Common myeloid progenitor, CD34-positive (primary cell): ENCODE measurements at regions not wholly inside any gene's neighbourhood (a gene's known extent, or its start where the extent isn't known, plus 50 kb on each side); places are given as distances from the start of the nearest gene placed in this dataset.

Source experiments
- CTCF ChIA-PET: fragments of 350-600 bp; sonication (Branson Sonifier 250); formaldehyde crosslinking; loops from one replicate; lab custom pipeline; 2021; ENCODE audit warnings: antibody characterized with exemption; lab: Charles Lee
- POLR2A ChIA-PET: fragments of 350-600 bp; sonication (Branson Sonifier 250); formaldehyde crosslinking; loops from one replicate; lab custom pipeline; 2021; ENCODE audit warnings: antibody characterized with exemption; lab: Charles Lee
- DNase-seq, 3 donors: peaks; one replicate each; pipeline versions ENCODE4 v3.0.0 to v3.0.0-alpha.2; 2013
- H3K27ac ChIP-seq, 2 experiments: 1 replicate in 1 of 2; 2 replicates in 1 of 2; pipeline ENCODE4 v1.7.0; 2013; ENCODE audit warnings: inconsistent platforms in 2 of 2, low read length in 2 of 2, mild to moderate bottlenecking in 2 of 2, low read depth in 1 of 2, moderate library complexity in 1 of 2; ENCODE audit not compliant: severe bottlenecking in 2 of 2, insufficient read depth in 1 of 2, poor library complexity in 1 of 2
- H3K27me3 ChIP-seq, 5 experiments: replicated peaks in 2 of 5; 1 replicate in 3 of 5; 2 replicates in 2 of 5; pipeline versions ENCODE4 v1.6.1 to v1.7.0; 2013; ENCODE audit warnings: low read length in 4 of 5, mild to moderate bottlenecking in 2 of 5, moderate library complexity in 2 of 5, inconsistent platforms in 1 of 5; ENCODE audit not compliant: insufficient read depth in 5 of 5, control insufficient read depth in 4 of 5
- H3K36me3 ChIP-seq, 4 experiments: 1 replicate in 2 of 4; 2 replicates in 2 of 4; pipeline versions ENCODE4 v1.6.1 to v1.7.0; 2013; ENCODE audit warnings: low read length in 3 of 4, control low read depth in 1 of 4, mild to moderate bottlenecking in 1 of 4; ENCODE audit not compliant: control insufficient read depth in 4 of 4, insufficient read depth in 4 of 4
- H3K4me1 ChIP-seq, 4 experiments: 1 replicate in 3 of 4; 2 replicates in 1 of 4; pipeline versions ENCODE4 v1.6.1 to v1.7.1; 2013; ENCODE audit warnings: low read length in 3 of 4, mild to moderate bottlenecking in 3 of 4, control low read depth in 1 of 4, inconsistent platforms in 1 of 4, moderate library complexity in 1 of 4; ENCODE audit not compliant: control insufficient read depth in 4 of 4, insufficient read depth in 4 of 4; ENCODE audit errors: control extremely low read depth in 1 of 4
- H3K4me3 ChIP-seq, 7 experiments: 1 replicate in 4 of 7; 2 replicates in 3 of 7; pipeline versions ENCODE4 v1.5.1 to v1.7.0; 2013; ENCODE audit warnings: mild to moderate bottlenecking in 7 of 7, low read length in 6 of 7, moderate library complexity in 6 of 7, inconsistent platforms in 2 of 7, low read depth in 2 of 7, control low read depth in 1 of 7; ENCODE audit not compliant: insufficient read depth in 4 of 7, control insufficient read depth in 1 of 7; ENCODE audit errors: extremely low read depth in 1 of 7
- H3K9me3 ChIP-seq, 5 experiments: 1 replicate in 4 of 5; 2 replicates in 1 of 5; pipeline versions ENCODE4 v1.6.1 to v1.7.1; 2013; ENCODE audit warnings: low read length in 4 of 5, mild to moderate bottlenecking in 2 of 5, inconsistent platforms in 1 of 5, low read depth in 1 of 5, moderate library complexity in 1 of 5; ENCODE audit not compliant: control insufficient read depth in 4 of 5, insufficient read depth in 2 of 5; ENCODE audit errors: control extremely low read depth in 1 of 5
- WGBS: methylation state at CpG from one replicate; pipeline ENCODE4 v1.1.5; 2013; ENCODE audit not compliant: insufficient coverage; 5-methylcytosine and 5-hydroxymethylcytosine counted together

GRCh38 chr22:49282596-49282995 lies 545.1 kb downstream of the BRD1 start:
- ChIA-PET POLR2A (no interaction called here), CTCF (no interaction called here)
- Histone ChIP-seq H3K36me3 (no peaks in the 10 kb centered on the region), H3K27ac (no peak overlapping the region), H3K9me3 (peaks cover 0 to 9% (median 0%) of the 10 kb centered on the region in 5 experiments), H3K27me3 (peaks cover 0 to 26% (median 0%) of the 10 kb centered on the region in 5 experiments), H3K4me3 (no peak overlapping the region), H3K4me1 (no peaks in the 10 kb centered on the region)
- no peak for DNase-seq
- 92% methylated on average over 11 of the region's 12 CpGs for WGBS

GRCh38 chr22:49281467-49282340 lies 546.0 kb downstream of the BRD1 start:
- Histone ChIP-seq H3K36me3 (no peaks in the 10 kb centered on the region), H3K27ac (no peak overlapping the region), H3K27me3 (peaks cover 0 to 26% (median 0%) of the 10 kb centered on the region in 5 experiments), H3K9me3 (peaks cover 0 to 9% (median 0%) of the 10 kb centered on the region in 5 experiments), H3K4me1 (no peaks in the 10 kb centered on the region), H3K4me3 (no peak overlapping the region)
- ChIA-PET CTCF (no interaction called here), POLR2A (no interaction called here)
- no peak for DNase-seq
- WGBS: 90% methylated on average over 12 of the region's 14 CpGs

- no peak overlapping the region for H3K4me3 ChIP-seq
- POLR2A ChIA-PET: no interaction called here
- no peaks in the 10 kb centered on the region for H3K4me1 ChIP-seq
- peaks cover 0 to 6% (median 3%) of the 10 kb centered on the region in 5 experiments for H3K27me3 ChIP-seq
- peaks cover 0 to 9% (median 0%) of the 10 kb centered on the region in 5 experiments for H3K9me3 ChIP-seq
- no peak overlapping the region for H3K27ac ChIP-seq
- DNase-seq: no peak
- H3K36me3 ChIP-seq: no peaks in the 10 kb centered on the region
- CTCF ChIA-PET: no interaction called here
- 86% methylated on average over 7 of the region's 9 CpGs for WGBS
These were observed 549.3 kb downstream of the BRD1 start for GRCh38 chr22:49278340-49278739.

- no peak for DNase-seq
- peaks cover 0 to 9% (median 0%) of the 10 kb centered on the region in 5 experiments for H3K9me3 ChIP-seq
- WGBS: 85% methylated on average over 6 of the region's 10 CpGs
- ChIA-PET POLR2A (no interaction called here), CTCF (no interaction called here)
- no peaks in the 10 kb centered on the region for H3K36me3 ChIP-seq
- H3K4me3 ChIP-seq: no peak overlapping the region
- H3K27me3 ChIP-seq: peaks cover 0 to 13% (median 10%) of the 10 kb centered on the region in 5 experiments
- H3K27ac ChIP-seq: no peak overlapping the region
- no peaks in the 10 kb centered on the region for H3K4me1 ChIP-seq
These were observed 551.1 kb downstream of the BRD1 start for GRCh38 chr22:49276567-49276966.

- H3K27ac ChIP-seq: no peak overlapping the region
- no peaks in the 10 kb centered on the region for H3K4me1 ChIP-seq
- ChIA-PET POLR2A (no interaction called here), CTCF (no interaction called here)
- 87% methylated on average over 6 of the region's 16 CpGs for WGBS
- H3K4me3 ChIP-seq: no peak overlapping the region
- H3K27me3 ChIP-seq: peaks cover 0 to 30% (median 14%) of the 10 kb centered on the region in 5 experiments
- no peaks in the 10 kb centered on the region for H3K36me3 ChIP-seq
- H3K9me3 ChIP-seq: peaks cover 0 to 2% (median 0%) of the 10 kb centered on the region in 5 experiments
- no peak for DNase-seq
These were observed 552.8 kb downstream of the BRD1 start for GRCh38 chr22:49274754-49275380.

- CTCF ChIA-PET: no interaction called here
- Histone ChIP-seq H3K27me3 (peaks cover 2 to 48% (median 24%) of the 10 kb centered on the region in 5 experiments), H3K4me1 (no peaks in the 10 kb centered on the region), H3K9me3 (no peaks in the 10 kb centered on the region), H3K27ac (no peak overlapping the region), H3K4me3 (no peak overlapping the region), H3K36me3 (no peaks in the 10 kb centered on the region)
- POLR2A ChIA-PET: no interaction called here
- no peak for DNase-seq
- 96% methylated on average over 11 of the region's 17 CpGs for WGBS
These were observed 555.0 kb downstream of the BRD1 start for GRCh38 chr22:49272546-49273125.

GRCh38 chr22:49271831-49272230 lies 555.8 kb downstream of the BRD1 start:
- no peak for DNase-seq
- Histone ChIP-seq H3K27ac (no peak overlapping the region), H3K36me3 (no peaks in the 10 kb centered on the region), H3K4me3 (no peak overlapping the region), H3K9me3 (no peaks in the 10 kb centered on the region), H3K27me3 (peaks cover 2 to 54% (median 25%) of the 10 kb centered on the region in 5 experiments), H3K4me1 (no peaks in the 10 kb centered on the region)
- ChIA-PET CTCF (no interaction called here), POLR2A (no interaction called here)
- 75% methylated on average over 4 of the region's 5 CpGs for WGBS
